CD4-positive, alpha-beta T cell treated with Interleukin-17A for 4 hours (primary cell): ENCODE measurements at regions not wholly inside any gene's neighbourhood (a gene's known extent, or its start where the extent isn't known, plus 50 kb on each side); places are given as distances from the start of the nearest gene placed in this dataset.

Experiments
- DNase-seq: peaks from one replicate; pipeline ENCODE4 v3.0.0-alpha.2; 2020; ENCODE audit warnings: mixed read lengths

- DNase-seq = no peak
Observed at GRCh38 chr7:156148547-156148946, 336.3 kb upstream of the SHH start.

GRCh38 chr7:156147756-156148504, 335.7 kb upstream of the SHH start:
- no peak for DNase-seq

- DNase-seq = no peak
Observed at GRCh38 chr7:156147104-156147503, 334.8 kb upstream of the SHH start.

DNA sequence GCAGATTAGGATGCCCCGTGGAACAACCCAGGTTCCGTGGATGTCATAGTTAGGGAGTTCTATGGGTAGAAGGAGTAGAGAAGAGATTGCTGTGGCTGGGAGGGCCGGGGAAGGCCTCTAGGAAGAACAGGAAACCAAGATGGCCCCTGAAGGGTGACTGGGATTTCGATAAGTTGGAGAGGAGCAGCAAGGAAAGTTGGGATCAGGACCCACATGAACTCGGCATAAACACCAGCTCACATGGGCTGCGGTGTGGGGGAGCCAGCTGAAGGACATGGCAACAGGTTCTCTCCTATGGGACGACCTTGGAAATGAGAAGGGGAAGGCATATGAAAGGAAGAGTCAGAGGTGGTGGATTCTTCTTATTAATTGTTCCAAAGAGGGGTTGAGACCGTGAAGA, 333.7 kb upstream of the SHH start:
- no peak for DNase-seq

GRCh38 chr7:156145184-156145583, 332.9 kb upstream of the SHH start:
- DNase-seq = no peak

DNA sequence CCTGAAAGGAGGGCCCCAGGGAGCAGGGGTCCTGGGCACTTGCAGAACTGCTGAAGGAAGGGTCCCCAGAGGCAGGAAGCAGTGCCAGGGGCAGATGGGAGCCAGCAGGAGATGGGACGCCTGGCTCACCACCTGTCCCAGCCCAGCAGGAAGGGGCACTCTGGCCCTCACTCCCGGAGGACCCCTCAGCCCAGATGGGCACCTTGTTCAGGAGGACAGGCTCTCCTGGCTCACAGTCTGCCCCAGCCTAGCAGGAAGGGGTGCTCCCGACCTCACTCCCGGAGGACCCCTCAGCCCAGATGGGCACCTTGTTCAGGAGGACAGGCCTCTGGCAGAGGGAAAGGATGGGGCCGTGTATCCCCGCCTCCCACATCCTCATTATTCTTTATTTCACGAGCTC, 331.4 kb upstream of the SHH start:
- no peak for DNase-seq

DNA sequence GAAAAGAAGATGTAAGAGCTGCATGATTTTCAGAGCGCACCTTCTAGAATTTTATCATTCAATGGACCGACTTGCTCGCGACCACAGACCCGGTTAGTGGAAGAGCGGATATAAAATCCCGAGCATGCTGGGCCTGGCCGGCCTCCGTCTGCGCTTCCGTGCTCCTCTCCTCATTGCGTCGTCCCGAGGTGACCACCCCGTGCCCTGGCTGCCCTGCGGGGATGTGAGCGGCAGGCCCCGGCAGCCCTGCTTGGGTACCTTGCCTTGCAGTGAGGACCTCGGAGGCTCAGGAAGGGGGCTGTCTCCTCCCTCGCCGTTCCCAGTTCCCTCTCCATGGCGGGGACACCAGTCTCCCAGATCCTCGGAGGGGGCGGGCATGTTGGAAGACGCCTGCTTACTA, 330.9 kb upstream of the SHH start:
- DNase-seq = no peak

GRCh38 chr7:156141941-156142340, 329.7 kb upstream of the SHH start:
- no peak for DNase-seq

GRCh38 chr7:156140896-156141295, 328.6 kb upstream of the SHH start:
- DNase-seq = no peak

- DNase-seq = no peak
Observed at GRCh38 chr7:156140447-156140846, 328.2 kb upstream of the SHH start.

DNA sequence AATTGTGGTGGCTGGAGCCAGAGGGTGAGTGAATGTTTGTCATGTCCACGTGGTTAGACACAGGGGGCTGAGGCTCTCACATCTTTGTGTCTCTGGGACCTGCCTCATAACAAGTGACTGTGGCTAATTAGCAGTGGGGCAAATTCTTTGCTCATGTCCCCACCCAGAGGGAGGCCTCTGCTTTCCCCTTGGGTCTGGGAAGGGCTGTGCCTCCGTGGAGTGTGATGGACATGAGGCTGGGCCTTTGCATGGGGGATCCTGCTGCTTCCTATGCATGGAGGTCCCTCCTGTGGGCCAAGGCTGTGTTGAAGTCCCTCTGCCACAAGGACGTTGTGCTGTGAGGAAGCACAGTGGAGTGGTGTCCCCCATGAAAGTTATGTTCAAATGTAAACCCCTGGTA, 327.4 kb upstream of the SHH start:
- no peak for DNase-seq

GRCh38 chr7:156139112-156139511, 326.8 kb upstream of the SHH start:
- no peak for DNase-seq

DNA sequence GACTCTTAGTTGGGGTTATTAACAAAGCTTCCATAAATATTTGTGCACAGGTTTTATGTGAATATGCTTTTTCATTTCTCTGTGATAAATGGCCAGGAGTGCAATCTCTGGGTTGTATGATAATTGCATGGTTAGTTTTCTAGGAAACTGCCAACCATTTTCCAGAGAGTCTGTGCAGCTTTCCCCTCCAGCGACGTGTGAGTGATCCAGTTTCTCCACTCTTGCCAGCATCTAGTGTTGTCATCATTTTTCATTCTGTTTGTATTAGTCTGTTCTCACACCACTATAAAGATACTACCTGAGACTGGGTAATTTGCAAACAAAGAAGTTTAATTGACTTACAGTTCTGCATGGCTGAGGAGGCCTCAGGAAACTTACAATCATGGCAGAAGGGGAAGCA, 319.6 kb upstream of the SHH start:
- no peak for DNase-seq

DNA sequence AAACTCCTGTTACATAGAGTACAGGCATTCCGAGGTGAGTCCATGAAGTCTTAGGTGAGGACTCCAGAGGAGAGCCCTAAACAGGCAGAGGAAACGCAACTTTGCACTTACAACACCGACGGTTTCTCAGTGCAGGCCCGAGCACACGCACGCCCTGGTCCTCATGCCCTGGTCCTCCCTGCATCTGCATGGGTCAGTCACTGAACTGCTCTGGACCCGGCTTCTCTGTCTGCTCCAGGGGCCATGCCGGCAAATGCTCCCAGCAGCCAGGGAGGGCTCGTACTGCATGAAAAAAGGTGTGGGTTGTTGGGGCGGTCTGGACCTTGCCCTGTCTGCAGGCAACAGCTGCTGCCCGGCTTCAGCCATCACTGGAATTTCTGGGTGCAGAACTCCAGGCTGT, 317.3 kb upstream of the SHH start:
- DNase-seq = no peak

DNA sequence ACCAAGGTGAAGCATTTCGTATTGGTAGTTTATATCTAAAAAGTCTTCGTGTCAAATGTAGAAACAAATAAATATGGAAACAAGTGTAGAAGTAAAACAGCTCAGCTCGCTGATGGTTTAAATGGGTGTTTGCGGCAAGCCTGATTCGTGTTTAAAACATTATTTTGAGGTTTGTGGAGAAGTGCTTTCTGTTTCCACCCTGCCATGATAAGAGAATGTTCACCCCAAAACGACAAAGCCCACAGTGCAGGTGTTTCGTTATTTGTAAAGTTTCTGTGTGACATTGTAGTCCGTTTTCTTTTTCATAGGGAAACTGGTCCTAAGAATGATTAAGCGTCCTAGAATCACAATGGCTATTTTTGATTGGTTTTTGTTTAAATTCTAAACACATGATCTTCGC, 316.2 kb upstream of the SHH start:
- no peak for DNase-seq

DNA sequence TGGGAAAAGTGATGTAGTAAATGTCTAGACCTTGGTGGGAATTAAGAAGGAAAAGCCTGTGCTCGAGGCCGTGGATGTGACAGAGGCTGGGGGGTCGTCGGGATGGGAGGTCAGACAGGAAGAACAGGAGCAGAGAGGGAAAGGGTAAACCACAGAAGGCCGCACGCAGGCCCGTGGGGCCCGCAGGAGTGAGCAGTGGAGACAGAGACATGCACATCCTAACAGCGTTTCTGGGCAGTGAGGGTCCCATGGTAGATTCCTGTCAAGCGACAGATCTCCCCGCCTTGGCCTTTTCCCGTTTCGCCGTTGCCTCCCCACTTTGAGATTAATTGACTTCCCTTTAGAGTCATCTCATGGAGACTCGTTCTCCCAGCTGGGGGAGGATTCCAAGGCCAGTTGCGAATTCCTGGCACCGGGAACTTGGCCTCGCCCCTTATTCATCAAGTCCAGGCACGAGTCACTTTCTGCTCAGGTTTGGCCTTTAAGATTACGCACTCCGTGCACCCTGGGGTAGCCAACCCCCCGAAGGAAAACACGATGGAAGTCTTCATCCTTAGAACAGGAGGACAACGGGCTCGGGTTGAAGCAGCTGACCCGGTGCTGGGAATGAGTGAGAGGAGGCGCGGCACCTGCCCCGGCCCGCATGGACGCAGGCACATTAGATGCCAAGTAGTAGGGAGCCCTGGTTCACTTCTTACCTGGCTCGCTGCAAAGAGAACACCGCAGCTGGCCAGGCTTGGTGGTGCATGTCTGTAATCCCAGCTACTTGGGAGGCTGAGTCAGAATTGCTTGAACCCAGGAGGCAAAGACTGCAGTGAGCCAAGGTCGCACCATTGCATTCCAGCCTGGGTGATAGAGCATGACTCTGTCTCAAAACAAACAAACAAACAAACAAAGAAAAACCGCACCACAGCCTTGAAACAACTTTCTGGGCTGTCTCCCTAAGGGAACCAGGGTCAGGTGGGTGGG, 315.2 kb upstream of the SHH start:
- no peak for DNase-seq

- no peak for DNase-seq
Observed at GRCh38 chr7:156125841-156126730, 313.8 kb upstream of the SHH start.

- DNase-seq = no peak
Observed at GRCh38 chr7:156124356-156124755, 312.1 kb upstream of the SHH start.

DNA sequence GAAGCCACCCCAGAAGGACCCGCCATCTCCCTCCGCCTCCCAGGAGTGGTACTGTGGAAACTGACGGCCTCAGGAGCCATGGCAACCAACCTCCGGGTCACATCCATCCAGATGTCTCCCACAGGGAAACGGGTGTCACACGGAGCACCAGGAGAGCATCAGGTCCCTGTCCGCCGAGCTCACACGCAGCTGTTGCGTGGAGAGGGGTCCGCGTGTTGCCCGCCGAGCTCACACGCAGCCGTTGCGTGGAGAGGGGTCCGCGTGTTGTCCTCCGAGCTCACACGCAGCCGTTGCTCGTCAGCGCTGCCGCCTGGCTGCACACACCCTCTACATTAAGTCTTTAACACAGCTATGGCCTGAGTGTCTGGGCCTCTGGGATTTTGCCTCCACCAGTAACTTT, 311.1 kb upstream of the SHH start:
- no peak for DNase-seq

DNA sequence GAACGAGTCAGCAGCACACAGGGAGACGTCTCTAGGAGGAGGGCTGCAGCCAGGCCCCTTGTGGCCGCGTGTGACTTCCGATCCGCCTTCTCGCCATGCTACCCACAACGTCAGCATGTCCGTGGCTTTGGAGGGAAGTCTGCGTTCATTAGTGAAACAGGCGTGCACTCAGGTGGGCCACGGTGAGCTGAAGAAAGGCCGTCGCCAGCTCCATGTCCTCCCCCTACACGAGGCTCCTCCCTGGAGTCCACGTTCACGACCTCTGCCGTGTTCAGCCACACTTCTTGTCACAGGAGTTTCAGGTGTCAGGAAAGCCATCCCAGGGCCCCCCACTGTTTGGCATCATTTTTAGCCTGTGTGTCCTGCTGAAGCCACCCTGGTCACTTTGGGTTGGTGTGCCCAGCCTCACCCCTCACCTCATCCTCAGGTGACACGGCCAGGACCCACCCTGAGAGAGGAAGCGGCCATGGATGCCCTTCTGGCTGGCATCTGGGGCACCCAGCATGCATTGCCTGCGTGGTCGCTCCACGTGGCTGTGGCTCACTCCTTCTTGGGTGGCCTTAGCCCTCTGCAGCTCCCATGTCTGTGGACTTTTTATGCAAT, 310.6 kb upstream of the SHH start:
- DNase-seq = no peak

- no peak for DNase-seq
Observed at GRCh38 chr7:156121956-156122355, 309.7 kb upstream of the SHH start.

GRCh38 chr7:156121434-156121833, 309.2 kb upstream of the SHH start:
- DNase-seq = no peak

DNA sequence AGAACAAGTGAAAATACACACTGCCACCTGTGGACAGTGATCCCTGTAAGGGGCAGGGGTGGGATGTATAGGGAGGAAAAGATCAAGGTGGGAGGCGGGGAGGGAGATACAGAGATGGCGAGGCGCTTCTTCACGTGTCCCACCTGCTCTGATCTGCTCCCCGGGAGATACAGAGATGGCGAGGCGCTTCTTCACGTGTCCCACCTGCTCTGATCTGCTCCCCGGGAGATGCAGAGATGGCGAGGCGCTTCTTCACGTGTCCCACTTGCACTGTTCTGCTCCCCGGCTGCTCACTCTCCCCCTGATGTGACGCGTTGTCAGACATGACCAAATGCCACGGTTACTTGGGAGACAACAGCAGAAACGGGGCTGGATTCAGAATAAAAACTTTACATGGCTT, 308.3 kb upstream of the SHH start:
- DNase-seq = no peak
